Lung (tissue), 11 donors: ENCODE measurements at regions not wholly inside any gene's neighbourhood (a gene's known extent, or its start where the extent isn't known, plus 50 kb on each side); places are given as distances from the start of the nearest gene placed in this dataset.

Source experiments
- ATAC-seq: fragments of 200-7000 bp; cut with Tn5 transposase; one replicate; pipeline ENCODE4 v1.9.1; 2020; ENCODE audit warnings: moderate number of reproducible peaks; ENCODE audit not compliant: insufficient read depth, low FRiP score
- DNase-seq, 3 donors: peaks; one replicate each; pipeline ENCODE4 v3.0.0-alpha.2; 2013 to 2017
- H3K27ac ChIP-seq, 2 donors: one replicate each; pipeline ENCODE4 v1.5.1; 2013; ENCODE audit warnings: mild to moderate bottlenecking in 2 of 2, moderate library complexity in 2 of 2, control low read depth in 1 of 2, inconsistent platforms in 1 of 2, low read depth in 1 of 2, low read length in 1 of 2
- H3K27me3 ChIP-seq, 3 donors: one replicate each; pipeline ENCODE4 v1.5.1; 2013; ENCODE audit warnings: low read length in 2 of 3; ENCODE audit not compliant: control insufficient read depth in 3 of 3, insufficient read depth in 3 of 3
- H3K36me3 ChIP-seq, 4 donors: one replicate each; pipeline ENCODE4 v1.5.1; 2013; ENCODE audit warnings: low read length in 4 of 4, mild to moderate bottlenecking in 1 of 4, moderate library complexity in 1 of 4; ENCODE audit not compliant: control insufficient read depth in 4 of 4, insufficient read depth in 4 of 4
- H3K4me1 ChIP-seq, 5 donors: one replicate each; pipeline ENCODE4 v1.5.1; 2013; ENCODE audit warnings: low read length in 5 of 5, mild to moderate bottlenecking in 2 of 5, moderate library complexity in 1 of 5; ENCODE audit not compliant: control insufficient read depth in 5 of 5, insufficient read depth in 5 of 5
- H3K4me3 ChIP-seq: one replicate; pipeline ENCODE4 v1.5.1; 2013; ENCODE audit warnings: mild to moderate bottlenecking, control low read depth, moderate library complexity
- H3K9ac ChIP-seq, 2 donors: one replicate each; pipeline ENCODE4 v1.5.1; 2013; ENCODE audit warnings: low read length in 2 of 2, control low read depth in 1 of 2; ENCODE audit not compliant: insufficient read depth in 1 of 2
- H3K9me3 ChIP-seq, 4 donors: one replicate each; pipeline ENCODE4 v1.5.1; 2013; ENCODE audit warnings: low read length in 3 of 4, mild to moderate bottlenecking in 1 of 4, moderate library complexity in 1 of 4; ENCODE audit not compliant: control insufficient read depth in 4 of 4, insufficient read depth in 3 of 4
- CTCF ChIP-seq: IDR thresholded peaks from 2 replicates; pipeline ENCODE4 v1.5.1; 2012; ENCODE audit warnings: mild to moderate bottlenecking; ENCODE audit errors: control extremely low read depth, extremely low read depth
- WGBS, 2 donors: extraction: QIAGEN DNeasy Blood & Tissue Kit; methylation state at CpG; one replicate each; pipeline ENCODE4 v1.1.7; 2013; 5-methylcytosine and 5-hydroxymethylcytosine counted together
- donor health status: control.
- donor health status: control.
- donor health status: Bipolar disorder and iron deficiency.
- donor health status: healthy.
- donor health status: DM: yes; HTN: yes; CAD: no.

GRCh38 chr15:35851491-35851890 is 305.5 kb upstream of the DPH6 start:
- Histone ChIP-seq H3K36me3 (no peaks in the 10 kb centered on the region), H3K4me3 (no peak overlapping the region), H3K27me3 (no peaks in the 10 kb centered on the region), H3K27ac (no peak overlapping the region), H3K9me3 (peaks cover 0 to 2% (median 0%) of the 10 kb centered on the region in 4 donors), H3K9ac (no peak overlapping the region), H3K4me1 (no peaks in the 10 kb centered on the region)
- no peak for TF ChIP-seq CTCF
- 94 to 96% methylated on average over 1 of the region's 1 CpG for WGBS, 2 donors
- DNase-seq (no peak), ATAC-seq (no peak)

GRCh38 chr15:35852818-35853624 is 307.1 kb upstream of the DPH6 start:
- Histone ChIP-seq H3K27me3 (no peaks in the 10 kb centered on the region), H3K4me1 (no peaks in the 10 kb centered on the region), H3K4me3 (no peak overlapping the region), H3K9ac (no peak overlapping the region), H3K9me3 (peaks cover 0 to 2% (median 0%) of the 10 kb centered on the region in 4 donors), H3K36me3 (no peaks in the 10 kb centered on the region), H3K27ac (no peak overlapping the region)
- WGBS, 2 donors: 94 to 96% methylated on average over 6 of the region's 6 CpGs
- no peak for DNase-seq
- TF ChIP-seq CTCF: no peak
- no peak for ATAC-seq

GRCh38 chr15:35854316-35854715 is 308.4 kb upstream of the DPH6 start:
- Histone ChIP-seq H3K9ac (no peak overlapping the region), H3K27me3 (no peaks in the 10 kb centered on the region), H3K27ac (no peak overlapping the region), H3K36me3 (no peaks in the 10 kb centered on the region), H3K4me1 (no peaks in the 10 kb centered on the region), H3K4me3 (no peak overlapping the region), H3K9me3 (peaks cover 0 to 2% (median 0%) of the 10 kb centered on the region in 4 donors)
- ATAC-seq (no peak), DNase-seq (no peak)
- 94 to 96% methylated on average over 3 of the region's 3 CpGs for WGBS, 2 donors
- no peak for TF ChIP-seq CTCF
